Kidney tubule cell (primary cell): ENCODE measurements at regions not wholly inside any gene's neighbourhood (a gene's known extent, or its start where the extent isn't known, plus 50 kb on each side); places are given as distances from the start of the nearest gene placed in this dataset.
A peak's percentile ranks its signal among the peaks of the same experiment; 100 is the strongest.

Experiments
- DNase-seq: peaks from one replicate; pipeline ENCODE4 v3.0.0-alpha.2; 2018; ENCODE audit warnings: low spot score

DNA sequence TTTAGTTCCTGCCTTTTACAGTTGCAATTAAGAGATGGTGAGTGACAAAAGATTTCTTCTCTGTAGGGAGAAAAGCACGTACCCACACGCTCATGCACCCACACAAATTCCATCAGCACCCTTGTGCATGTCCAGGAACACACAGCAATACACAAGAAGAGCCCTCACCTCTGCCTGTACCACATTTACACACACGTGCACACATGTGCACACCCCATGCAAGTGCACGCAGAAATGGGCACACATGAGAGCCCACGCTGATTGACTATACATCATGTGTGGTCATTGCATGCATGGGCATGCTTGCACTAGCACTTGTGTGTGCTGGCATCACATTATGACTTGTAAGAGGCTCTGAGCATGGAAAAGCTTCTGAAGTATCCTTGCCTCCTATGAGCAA lies 70.5 kb downstream of the SERPINA3 start:
- DNase-seq: no peak

GRCh38 chr14:94682061-94682516 lies 69.9 kb downstream of the SERPINA3 start:
- DNase-seq: no peak

DNA sequence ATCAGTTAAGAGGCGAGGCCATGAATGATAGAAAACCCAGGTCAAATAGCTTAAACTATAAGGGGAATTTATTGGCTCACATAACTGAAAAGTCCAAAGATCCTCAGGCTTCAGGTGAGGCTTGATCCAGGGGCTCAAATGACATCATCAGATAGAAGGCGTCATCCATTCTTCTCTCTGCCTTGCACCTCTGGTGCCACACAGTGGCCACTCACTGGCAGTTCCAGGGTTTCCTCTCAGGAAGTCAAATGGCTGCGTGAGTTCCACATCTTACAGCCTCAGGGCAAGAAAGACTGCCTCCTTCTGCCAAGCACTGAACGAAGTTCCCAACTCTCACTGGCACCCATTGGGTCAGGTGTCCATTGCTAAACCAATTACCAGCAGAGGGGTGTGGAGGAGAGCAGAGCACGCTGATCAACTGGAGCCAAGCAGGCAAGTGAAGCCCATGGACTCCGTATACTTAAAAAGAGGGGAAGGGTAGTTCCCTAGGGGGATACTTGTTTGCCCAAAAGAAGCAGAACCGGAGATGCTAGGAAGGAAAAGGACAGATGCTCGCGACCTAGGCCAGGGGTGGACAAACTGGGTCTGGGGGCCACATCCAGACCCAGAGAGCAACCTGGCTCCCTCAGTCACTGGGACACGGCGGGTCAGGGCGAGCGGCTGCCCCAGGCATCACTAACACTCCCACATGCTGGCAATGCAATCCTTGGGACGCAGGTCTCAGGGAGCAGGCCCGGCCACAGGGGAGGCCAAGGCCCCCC lies 69.3 kb downstream of the SERPINA3 start:
- peak; percentile 60 for DNase-seq

DNA sequence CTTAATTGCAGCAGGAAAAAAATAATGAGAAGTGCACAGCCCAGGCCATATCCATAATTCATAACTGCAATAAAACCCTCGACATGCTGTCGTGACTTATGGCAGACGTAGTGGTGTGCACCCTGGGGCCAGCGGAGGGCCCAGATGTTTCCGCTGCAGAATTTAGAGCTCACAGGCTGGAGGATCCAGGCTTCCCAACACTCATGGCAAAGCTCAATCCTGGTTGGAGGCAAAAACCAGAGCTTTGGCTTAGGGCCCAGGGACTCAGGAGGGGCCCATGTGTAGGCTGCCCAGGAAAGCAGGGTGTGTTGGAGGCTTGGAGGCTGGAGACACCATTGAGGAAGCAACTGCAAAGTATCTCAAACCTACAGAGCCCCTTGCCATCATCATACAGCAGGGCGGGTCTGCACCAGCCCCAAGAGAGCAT lies 68.7 kb downstream of the SERPINA3 start:
- DNase-seq: no peak

GRCh38 chr14:94679937-94680861 lies 68.0 kb downstream of the SERPINA3 start:
- no peak for DNase-seq

GRCh38 chr14:94679106-94679810 lies 67.1 kb downstream of the SERPINA3 start:
- DNase-seq: no peak

- no peak for DNase-seq
Measured at GRCh38 chr14:94677747-94678146, 65.6 kb downstream of the SERPINA3 start.

DNA sequence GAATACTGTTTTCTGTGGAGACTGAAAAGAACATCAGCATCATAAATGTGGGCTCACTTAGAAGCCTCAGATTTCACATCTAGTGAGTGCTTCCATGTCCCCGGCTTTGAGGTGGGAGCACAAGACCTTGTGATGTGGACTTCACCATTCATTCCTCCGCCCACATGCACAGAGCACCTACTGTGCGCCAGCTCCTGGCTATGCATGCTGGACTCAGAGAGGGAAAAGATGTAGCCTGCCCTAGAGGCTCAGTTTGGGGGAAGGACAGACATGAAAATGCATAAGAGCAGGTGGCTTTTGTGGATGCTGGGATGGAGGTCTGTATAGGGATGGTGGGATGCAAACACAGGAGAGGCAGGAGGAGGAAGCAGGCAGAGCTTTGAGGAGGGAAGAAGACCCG lies 65.0 kb downstream of the SERPINA3 start:
- DNase-seq: no peak

GRCh38 chr14:94676495-94677185 lies 64.4 kb downstream of the SERPINA3 start:
- no peak for DNase-seq

DNA sequence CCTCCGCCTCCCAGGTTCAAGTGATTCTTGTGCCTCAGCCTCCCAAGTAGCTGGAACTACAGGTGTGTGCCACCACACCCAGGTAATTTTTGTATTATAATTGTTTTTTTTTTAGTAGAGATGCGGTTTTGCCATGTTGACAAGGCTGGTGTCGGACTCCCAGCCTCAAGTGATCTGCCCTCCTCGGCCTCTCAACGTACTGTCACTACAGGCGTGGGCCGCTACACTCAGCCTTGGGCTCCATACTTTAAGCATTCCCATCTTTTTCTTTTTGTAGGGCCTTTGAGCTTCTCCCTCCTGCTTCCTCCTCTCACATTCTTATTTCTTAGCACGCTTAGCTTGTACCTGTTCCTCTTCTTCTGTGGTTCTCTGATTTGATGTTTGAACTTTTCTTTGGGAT lies 62.8 kb downstream of the SERPINA3 start:
- DNase-seq: no peak

- no peak for DNase-seq
Measured at GRCh38 chr14:94673781-94674231, 61.6 kb downstream of the SERPINA3 start.
